Amygdala (tissue), 56 donors: ENCODE measurements at regions not wholly inside any gene's neighbourhood (a gene's known extent, or its start where the extent isn't known, plus 50 kb on each side); places are given as distances from the start of the nearest gene placed in this dataset.
"Not testable (repeated sequence)": the region's sequence is repeated elsewhere in the genome, so short reads cannot be mapped to it uniquely, and the experiment has no call there.

Experiments
- DNase-seq, 56 donors: peaks; one replicate each; lab custom pipeline; 2025; lab: John Stamatoyannopoulos, UW

DNA sequence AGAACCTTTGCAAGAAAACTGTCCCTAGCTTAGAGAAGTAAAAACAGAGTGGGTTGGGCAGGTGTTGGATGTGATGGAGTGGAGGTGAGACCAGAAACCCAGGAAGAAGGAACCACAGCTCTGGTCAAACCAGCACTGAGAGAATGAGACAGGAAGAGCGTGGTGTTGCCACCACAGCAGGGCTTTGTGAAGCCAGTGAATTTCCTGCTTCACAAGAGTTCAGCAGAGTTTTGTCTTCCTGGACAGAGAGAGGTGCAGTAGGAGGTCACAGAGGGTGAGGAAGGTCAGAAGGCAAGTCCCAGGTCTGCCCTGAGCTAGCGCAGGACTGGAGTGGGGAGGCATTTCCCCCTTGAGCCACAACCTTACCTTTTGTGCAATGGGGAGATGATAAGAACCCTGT lies 2306.2 kb upstream of the ACO1 start:
- DNase-seq, result no peak

DNA sequence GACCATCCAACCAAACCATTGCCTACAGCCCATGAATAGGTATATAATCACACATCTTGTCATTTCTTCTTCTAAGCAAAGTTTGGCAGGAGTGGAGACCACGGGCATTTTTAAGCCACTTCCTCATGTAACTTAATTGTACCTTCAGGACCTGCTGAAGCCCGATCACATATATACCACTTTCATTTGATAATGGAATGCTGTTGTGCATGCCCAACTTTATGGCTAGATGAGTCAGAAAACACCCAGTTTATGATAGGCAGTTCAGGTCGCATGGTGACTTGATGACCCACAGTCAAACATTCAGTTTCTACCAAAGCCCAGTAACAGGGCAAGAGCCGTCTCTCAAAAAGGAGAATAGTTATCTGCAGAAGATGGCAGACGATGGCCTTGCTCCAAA lies 2295.0 kb upstream of the ACO1 start:
- DNase-seq, result no peak

DNA sequence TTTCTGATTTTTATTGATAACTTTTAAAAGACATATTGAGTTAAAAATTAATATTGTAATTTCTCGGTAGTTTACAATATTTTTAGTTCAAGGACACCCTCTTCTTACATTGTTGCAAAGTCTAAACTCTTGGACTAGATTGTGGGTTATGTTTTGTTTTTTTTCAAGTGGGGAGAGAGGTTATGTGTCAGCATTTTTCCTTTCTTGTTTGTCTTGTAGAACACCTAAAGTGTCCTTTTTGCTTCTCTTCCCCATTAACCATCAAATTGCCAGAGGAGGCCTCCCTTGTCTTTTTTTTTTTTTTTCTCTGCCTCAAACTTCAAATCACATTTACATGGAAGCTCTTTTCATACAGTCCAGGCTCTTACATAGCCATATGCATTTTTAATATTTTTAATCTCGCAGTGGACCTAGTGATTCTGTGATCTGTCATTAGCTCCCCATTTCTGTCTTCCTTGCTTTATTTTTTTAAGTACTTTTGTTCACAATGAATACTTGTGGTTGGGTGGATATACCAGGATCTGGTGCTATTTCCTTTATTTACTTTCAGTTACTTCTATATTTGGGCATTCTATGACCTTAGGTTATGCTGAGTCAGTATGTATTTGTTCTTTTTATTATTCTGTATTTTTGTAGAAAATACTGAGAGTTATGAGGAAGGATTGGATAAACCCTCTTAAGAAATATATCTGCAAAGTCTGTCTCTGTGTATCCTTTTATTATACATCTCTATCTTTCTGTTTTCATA lies 2280.6 kb upstream of the ACO1 start:
- DNase-seq, result no peak

DNA sequence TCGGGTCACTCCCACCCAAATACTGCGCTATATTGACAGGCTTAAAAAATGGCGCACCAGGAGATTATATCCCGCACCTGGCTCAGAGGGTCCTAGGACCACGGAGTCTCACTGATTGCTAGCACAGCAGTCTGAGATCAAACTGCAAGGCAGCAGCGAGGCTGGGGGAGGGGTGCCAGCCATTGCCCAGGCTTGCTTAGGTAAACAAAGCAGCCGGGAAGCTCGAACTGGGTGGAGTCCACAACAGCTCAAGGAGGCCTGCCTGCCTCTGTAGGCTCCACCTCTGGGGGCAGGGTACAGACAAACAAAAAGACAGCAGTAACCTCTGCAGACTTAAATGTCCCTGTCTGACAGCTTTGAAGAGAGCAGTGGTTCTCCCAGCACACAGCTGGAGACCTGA lies 2277.3 kb upstream of the ACO1 start:
- DNase-seq, result not testable (repeated sequence)

DNA sequence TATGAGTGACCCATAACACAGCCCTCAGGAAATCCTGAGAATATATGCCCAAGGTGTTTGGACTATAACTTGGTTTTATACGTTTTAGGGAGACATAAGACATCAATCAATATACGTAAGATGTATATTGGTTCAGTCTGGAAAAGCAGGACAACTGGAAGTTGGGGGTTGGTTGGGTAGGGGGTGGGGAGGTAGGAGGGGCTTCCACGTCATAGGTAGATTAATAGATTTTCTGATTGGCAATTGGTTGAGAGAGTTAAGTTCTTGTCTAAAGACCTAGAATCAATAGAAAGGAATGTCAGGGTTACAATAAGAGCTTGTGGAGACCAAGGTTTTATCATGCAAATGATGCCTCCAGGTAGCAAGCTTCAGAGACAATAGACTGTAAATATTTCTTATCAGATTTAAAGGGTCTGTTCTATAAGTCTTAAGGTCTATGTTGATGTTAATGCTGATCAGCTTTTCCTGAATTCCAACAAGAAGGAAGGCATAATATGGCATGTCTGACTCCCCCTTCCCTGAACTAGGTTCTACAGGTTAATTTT lies 2267.7 kb upstream of the ACO1 start:
- no peak for DNase-seq

DNA sequence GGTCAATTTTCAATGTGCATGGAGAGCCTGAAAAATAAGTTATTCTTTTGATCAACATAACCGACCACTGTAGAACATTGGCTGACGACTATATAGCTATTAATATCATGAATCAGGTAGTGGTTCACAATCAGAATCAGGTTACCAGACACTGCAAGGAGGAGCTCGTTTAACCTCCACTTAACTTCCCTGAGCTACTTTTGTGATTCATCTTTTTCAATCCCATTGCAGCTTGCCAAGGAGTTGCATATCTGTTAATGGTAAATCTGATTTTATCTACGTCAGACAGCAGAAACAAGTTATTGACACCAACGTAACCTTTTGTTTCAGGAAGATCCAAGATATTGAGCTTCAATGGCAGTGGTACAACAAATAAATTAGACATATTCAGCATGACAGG lies 2263.8 kb upstream of the ACO1 start:
- no peak for DNase-seq

DNA sequence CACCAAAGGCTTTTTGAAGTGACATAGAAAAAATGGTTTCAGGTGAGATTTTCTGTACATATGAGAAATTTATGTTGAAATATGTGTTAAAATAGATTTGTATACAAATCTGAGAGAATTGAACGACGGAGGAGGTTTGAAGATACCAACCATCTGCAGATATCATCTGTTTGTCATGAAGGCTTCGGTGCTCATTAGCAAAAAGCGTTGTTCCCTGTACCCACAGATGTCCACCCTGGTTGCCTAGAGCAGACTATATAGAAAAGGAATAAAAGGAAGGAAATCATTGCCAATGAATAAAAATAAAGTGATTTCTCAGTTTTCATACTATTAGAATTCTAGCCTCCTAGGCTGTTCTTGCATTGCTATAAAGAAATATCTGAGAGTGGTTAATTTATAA lies 2262.8 kb upstream of the ACO1 start:
- DNase-seq, result peak in 8 of 56 donors; percentile 1 to 20 (median 5)

DNA sequence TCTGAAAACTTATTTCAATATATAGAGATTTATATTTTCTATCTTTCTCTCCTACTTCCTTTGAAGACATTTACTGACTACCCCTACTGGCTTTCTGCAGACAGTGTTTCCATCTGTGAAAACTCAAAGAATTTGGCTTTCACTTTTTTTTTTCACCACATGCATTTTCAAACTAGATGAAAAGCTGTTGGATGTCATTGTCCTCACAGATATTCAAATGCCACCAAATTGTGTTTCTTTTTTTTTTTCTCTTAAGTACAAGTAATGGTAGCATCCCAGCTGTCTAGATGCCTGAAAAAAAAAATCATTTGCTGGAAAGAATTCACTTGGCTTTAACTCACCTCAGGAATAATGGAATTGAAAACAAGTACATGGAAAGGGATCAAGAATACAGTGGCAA lies 2258.6 kb upstream of the ACO1 start:
- no peak for DNase-seq

DNA sequence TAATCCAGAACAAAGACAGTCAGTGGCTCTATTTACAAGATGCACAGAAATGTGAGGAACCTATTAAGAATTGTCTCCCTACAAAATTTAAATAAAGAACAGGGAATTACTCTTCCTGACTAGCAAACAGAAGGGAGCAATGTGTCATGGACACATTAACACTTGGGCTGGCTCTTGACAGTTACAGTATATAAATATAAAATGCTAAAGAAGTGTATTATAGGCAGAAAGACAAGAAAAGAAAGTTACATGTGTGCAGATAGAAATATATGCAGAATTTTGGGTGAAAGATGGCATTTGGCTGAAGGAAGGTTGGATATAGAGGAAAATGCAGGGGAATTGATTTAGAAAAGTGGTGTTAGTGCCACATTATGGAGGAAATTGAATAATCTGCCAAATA lies 2257.1 kb upstream of the ACO1 start:
- DNase-seq, result no peak

DNA sequence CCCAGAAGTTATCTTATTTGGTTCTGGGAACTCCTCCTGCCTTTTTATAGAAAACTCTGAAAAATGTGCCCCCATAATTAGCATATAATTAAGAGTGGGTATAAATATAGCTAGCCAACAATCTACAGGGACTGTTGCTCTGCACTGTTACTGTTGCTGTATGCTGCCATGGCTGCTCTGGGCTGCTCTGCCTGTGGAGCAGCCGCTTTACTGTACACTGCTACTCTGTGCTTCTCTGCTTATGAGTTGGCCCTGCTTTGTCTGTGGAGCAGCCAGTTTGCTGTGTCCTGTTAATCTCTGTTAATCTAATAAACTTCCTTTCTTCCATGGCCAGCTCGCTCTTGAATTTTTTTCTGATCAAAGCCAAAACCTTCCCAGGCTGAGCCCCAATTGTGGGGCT lies 2244.0 kb upstream of the ACO1 start:
- no peak for DNase-seq

DNA sequence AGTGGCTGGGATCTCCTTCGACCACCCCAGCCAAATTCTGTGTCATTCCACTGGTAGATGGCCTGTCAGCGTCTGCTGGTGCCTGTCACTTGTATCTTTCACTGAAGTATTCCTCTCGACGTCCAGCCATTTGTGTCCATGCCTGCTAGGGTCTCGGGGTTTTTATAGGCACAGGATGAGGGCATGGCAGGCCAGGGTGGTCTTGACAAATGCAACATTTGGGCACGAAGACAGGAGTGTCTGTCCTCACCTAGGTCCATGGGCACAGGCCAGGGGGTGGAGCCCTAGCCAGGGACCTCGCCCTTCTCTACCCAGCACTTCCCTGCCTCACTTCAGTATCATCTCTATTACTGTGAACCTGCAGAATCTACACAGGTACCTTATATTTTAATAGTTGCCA lies 2223.9 kb upstream of the ACO1 start:
- no peak for DNase-seq

DNA sequence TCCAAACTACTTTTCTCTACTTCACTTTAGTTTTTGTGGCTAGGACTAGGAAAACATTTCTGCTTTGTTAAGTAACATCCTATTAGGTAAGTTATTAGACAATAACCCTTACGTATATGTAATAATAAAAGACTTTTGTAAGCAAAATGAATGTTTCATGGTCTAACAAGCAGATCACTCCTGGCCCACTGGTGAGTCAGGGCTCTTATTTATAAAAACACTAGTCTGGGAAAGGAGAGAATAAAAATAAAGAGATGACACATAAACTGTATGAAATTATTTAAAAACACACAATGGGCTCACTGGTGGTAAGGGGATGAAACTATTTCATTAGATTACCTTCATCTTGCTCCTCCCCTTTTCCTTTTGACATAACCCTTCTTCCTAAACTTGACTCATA lies 2212.2 kb upstream of the ACO1 start:
- no peak for DNase-seq

DNA sequence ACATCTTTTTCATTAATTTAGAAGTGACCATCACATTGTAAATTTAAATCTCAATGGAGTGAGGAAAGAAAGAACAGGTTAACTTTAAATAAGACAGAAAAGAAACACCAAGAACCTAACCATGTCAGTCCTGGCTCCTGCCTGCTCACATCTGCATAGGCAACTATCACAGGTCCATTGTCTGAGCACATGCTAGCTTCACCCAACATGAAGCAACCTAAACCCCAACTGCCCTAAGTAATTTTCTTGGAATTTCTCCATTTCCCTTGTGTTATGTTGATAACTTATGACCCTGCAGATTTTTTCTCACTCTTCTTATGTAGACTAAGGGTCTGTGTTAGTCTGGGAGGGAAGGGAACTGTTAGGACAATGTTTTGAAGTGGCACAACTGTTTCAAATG lies 2205.8 kb upstream of the ACO1 start:
- DNase-seq, result no peak

DNA sequence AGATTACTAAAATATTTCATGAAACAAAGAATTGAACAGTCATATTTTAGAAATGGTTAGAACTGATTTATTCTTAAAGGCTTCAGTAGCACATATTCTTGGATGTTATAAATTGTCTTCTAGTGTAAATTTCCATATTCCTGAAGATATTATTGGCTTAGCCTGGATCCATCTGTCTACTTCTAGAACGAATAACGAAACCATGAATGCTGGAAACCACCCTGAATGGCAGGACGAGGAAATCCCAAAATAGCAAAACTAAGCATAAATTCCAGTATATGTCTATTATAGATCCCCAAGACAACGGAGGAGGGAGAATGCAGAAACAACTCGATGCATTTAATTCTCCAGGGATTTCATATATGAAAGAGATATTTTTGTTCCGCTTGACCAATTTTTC lies 2191.0 kb upstream of the ACO1 start:
- no peak for DNase-seq

DNA sequence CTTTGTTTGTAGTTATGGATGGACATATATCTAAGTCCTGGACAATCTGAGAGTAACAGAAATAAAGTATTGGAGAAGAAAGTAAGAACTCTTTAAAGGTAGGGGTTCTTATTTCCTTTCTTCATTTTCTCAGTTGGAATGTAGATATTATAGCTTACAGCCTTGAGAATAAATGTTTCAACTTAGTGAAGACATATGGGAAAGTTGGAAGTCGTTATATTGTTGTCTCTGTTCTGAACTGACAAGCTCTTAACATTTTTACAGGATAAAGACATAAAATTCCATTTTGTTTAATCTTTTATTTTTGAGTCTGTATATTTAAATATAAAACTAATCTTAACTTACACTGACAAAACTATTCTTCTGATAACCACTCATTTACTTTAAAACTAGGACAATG lies 2187.5 kb upstream of the ACO1 start:
- DNase-seq, result no peak

DNA sequence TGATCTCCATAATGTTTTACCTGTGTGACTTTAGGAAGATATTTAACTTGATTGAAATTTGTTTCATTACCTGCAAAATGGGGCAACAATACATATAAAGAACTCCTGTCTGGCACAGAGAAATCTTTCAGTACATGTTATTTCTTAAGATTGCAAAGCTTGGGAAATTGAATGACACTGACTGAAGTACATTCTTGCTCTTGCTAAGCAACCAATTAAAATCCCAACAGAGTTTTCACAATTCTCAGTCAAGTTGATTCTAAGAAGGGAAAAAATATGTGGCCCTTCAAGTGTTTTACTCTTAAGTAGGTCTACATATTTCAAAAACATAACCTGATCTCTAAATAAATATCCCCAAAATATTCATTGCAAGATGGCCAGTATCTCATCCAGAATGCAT lies 2187.0 kb upstream of the ACO1 start:
- no peak for DNase-seq

DNA sequence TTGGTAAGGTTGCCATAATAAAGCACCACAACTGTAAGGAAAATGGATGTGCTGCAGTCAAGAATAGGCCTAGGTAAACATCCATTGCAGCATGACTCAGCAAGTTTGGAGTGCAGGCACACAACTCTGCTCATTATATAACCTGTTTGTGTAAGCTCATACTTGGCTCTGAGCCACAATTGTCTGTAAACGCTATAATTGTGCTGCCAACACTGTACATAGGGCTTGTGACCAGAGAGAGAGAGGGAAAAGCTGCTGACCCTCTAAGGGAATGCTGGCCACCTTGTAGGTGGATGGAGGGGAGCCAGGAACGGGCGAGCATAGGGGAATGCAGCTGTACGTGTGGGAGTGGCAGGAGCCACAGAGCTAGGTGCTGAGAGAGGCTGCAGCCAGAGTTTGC lies 2186.5 kb upstream of the ACO1 start:
- no peak for DNase-seq

DNA sequence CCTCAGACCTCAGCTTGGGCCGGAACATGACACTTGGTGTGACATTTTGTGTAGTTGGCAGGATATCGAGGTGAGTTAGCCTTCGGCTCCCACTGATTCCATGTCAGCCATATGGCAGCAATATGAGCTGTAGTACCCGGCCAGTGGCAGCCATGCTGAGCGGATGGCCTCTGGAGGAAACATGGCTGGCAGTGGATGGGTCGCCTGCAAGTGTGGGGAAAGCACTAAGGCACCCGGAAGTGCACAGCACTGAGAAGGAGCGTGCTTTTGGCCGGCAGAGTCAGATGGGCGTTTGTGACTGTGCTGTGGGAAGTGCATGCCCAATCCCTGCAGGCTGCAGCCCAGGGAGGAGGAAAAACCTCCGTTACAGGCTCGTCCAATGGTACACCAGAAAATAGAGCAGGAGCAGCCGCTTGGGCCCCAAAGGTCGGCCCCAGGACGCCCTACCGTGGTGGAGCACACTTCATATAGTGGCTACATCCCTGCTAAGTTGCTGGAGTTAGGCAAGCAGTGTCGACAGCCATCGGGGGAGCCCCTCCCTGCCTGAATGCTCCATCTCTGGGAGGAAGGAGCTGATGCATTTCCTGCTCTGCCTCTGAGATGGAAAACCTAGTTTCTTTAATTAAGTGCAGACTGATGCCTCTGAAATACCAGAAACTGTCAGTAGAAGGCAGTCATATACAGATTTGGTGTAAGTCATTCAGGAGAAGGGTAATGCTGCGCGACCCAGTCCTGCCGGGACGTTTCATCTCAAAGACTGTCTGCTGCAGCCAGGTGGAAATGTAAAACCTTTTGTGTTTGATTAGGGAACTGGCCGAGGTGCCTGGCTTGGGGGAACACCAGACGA lies 2185.8 kb upstream of the ACO1 start:
- DNase-seq, result no peak

DNA sequence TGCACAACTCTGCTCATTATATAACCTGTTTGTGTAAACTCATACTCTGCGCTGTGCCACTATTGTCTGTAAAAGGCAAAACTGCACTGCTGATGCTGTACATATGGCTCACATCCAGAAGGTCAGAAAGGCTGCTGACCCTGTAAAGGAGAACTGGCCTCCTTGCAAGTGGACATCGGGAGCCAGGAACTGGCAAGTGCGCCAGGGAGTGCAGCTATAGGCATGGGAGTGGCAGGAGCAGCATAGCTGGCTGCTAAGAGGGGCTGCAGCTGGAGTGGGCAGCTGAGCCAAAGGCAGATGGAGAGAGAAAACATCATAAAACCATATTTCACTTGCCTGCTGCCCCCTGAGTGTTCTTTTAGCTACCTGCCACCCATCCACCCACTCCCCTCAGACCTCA lies 2183.4 kb upstream of the ACO1 start:
- DNase-seq, result no peak

DNA sequence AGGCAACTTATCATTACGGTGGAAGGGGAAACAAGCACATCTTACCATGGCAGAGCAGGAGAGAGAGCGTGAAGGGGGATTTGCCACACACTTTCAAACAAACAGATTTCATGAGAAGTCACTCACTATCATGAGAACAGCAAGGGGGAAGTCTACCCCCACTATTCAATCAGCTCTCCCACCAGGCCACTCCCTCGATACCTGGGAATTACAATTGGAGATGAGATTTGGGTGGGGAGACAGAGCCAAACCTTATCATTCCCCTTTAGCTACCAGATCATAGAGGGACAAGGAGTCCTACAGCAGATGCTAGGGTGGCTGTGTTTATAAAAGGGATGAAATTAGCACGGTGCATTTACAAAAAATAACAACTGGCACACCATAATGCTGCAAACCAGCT lies 2149.4 kb upstream of the ACO1 start:
- no peak for DNase-seq

DNA sequence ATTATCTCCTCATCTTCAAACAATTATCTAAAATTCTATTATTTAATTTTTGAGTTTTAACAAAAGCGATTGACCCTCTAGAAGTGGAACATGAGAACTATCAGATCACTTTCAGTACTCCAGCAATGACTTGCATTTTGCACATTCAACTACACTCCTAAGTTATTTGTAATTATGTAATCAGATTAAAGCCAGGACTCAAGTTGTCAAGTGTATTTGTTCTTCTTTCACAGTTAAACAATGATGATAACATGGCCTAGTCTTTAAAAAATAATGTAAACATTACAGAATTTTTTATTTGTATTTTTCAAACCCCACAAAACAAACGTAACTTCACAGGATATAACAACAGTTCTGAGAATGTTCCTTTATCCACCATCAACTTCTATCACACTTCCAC lies 2148.9 kb upstream of the ACO1 start:
- DNase-seq, result no peak

DNA sequence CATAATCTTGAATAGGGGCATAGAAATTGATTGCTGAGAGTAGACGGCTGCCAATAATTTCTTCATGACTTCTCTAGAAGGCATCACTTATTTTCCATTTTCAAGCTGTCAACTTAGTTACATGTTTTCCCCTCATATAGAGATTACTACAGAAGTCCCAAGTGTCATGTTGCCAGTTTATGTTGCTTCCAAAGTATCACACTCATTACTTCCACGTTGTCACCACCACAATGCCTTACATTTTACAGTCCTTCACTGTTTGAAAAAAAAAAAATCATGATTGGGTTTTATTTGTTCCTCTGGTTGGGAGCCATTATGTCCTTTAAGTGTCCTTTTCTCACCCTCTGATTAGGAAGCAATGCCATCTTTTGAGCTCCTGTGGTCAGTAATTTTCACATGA lies 2144.6 kb upstream of the ACO1 start:
- no peak for DNase-seq
